Left ventricle myocardium inferior (tissue), 1 donor: ENCODE measurements at regions not wholly inside any gene's neighbourhood (a gene's known extent, or its start where the extent isn't known, plus 50 kb on each side); places are given as distances from the start of the nearest gene placed in this dataset.
"Not testable (repeated sequence)": the region's sequence is repeated elsewhere in the genome, so short reads cannot be mapped to it uniquely, and the experiment has no call there.

Experiments
- DNase-seq: peaks from one replicate; pipeline ENCODE4 v3.0.0-alpha.2; 2020
- H3K27ac ChIP-seq: fragments of 200-600 bp; replicated peaks from 2 replicates; pipeline ENCODE4 v1.8.0; 2021
- H3K27me3 ChIP-seq: fragments of 200-600 bp; 2 replicates; pipeline ENCODE4 v1.8.0; 2021; ENCODE audit warnings: low read depth
- H3K36me3 ChIP-seq: fragments of 200-600 bp; 2 replicates; pipeline ENCODE4 v1.8.0; 2021
- H3K4me1 ChIP-seq: fragments of 200-600 bp; 2 replicates; pipeline ENCODE4 v1.8.0; 2021
- H3K4me3 ChIP-seq: fragments of 200-600 bp; 2 replicates; pipeline ENCODE4 v1.8.0; 2021; ENCODE audit warnings: mild to moderate bottlenecking, moderate library complexity
- H3K9me3 ChIP-seq: fragments of 200-600 bp; replicated peaks from 2 replicates; pipeline ENCODE4 v1.8.0; 2021
- CTCF ChIP-seq: fragments of 200-600 bp; IDR thresholded peaks from 2 replicates; pipeline ENCODE4 v1.8.0; 2021; ENCODE audit warnings: antibody characterized with exemption, mild to moderate bottlenecking, borderline replicate concordance
- intact Hi-C: fragments of 100-400 bp; cut with micrococcal nuclease; formaldehyde crosslinking; loops from one replicate; pipeline ENCODE4 v1.11.0; 2022
- donor health status: DM: no; HTN: yes; CAD: no; lungs with severe emphysema.

- no peaks in the 10 kb centered on the region for H3K4me1 ChIP-seq
- TF ChIP-seq CTCF = no peak
- H3K9me3 ChIP-seq = peaks cover 13% of the 10 kb centered on the region
- no peak overlapping the region for H3K27ac ChIP-seq
- no peaks in the 10 kb centered on the region for H3K27me3 ChIP-seq
- no peak for DNase-seq
- intact Hi-C loops = no loop called here
- H3K36me3 ChIP-seq = no peaks in the 10 kb centered on the region
- H3K4me3 ChIP-seq = no peak overlapping the region
These were observed 624.2 kb upstream of the GRIN3A start for GRCh38 chr9:102362470-102363132.

GRCh38 chr9:102360846-102361245 lies 622.4 kb upstream of the GRIN3A start:
- no peak overlapping the region for H3K27ac ChIP-seq
- DNase-seq = no peak
- H3K27me3 ChIP-seq = no peaks in the 10 kb centered on the region
- intact Hi-C loops = no loop called here
- no peak for TF ChIP-seq CTCF
- no peaks in the 10 kb centered on the region for H3K36me3 ChIP-seq
- peaks cover 18% of the 10 kb centered on the region for H3K9me3 ChIP-seq
- no peaks in the 10 kb centered on the region for H3K4me1 ChIP-seq
- no peak overlapping the region for H3K4me3 ChIP-seq

GRCh38 chr9:102355982-102356381 lies 617.5 kb upstream of the GRIN3A start:
- Histone ChIP-seq H3K4me1 (no peaks in the 10 kb centered on the region), H3K36me3 (no peaks in the 10 kb centered on the region), H3K27me3 (no peaks in the 10 kb centered on the region), H3K27ac (no peak overlapping the region), H3K4me3 (no peak overlapping the region), H3K9me3 (peaks cover 27% of the 10 kb centered on the region)
- TF ChIP-seq CTCF = no peak
- DNase-seq = no peak
- intact Hi-C loops = no loop called here

- H3K27me3 ChIP-seq = no peaks in the 10 kb centered on the region
- no peaks in the 10 kb centered on the region for H3K4me1 ChIP-seq
- H3K36me3 ChIP-seq = no peaks in the 10 kb centered on the region
- no peak overlapping the region for H3K27ac ChIP-seq
- no peak for TF ChIP-seq CTCF
- intact Hi-C loops = no loop called here
- DNase-seq = no peak
- peaks cover 27% of the 10 kb centered on the region for H3K9me3 ChIP-seq
- H3K4me3 ChIP-seq = no peak overlapping the region
These were observed 615.6 kb upstream of the GRIN3A start for GRCh38 chr9:102354041-102354440.

- not testable (repeated sequence) for H3K4me1 ChIP-seq, H3K27me3 ChIP-seq, H3K4me3 ChIP-seq
These were observed 599.0 kb upstream of the GRIN3A start for GRCh38 chr9:102337471-102337870.

GRCh38 chr9:102309379-102309778 lies 570.9 kb upstream of the GRIN3A start:
- DNase-seq = no peak
- Histone ChIP-seq H3K36me3 (no peaks in the 10 kb centered on the region), H3K27me3 (no peaks in the 10 kb centered on the region), H3K27ac (no peak overlapping the region), H3K9me3 (peaks cover 19% of the 10 kb centered on the region), H3K4me1 (no peaks in the 10 kb centered on the region), H3K4me3 (no peak overlapping the region)
- intact Hi-C loops = no loop called here
- TF ChIP-seq CTCF = no peak

More at GRCh38 chr9:102337471-102337870, 599.0 kb upstream of the GRIN3A start:
- H3K9me3 ChIP-seq = peaks cover 17% of the 10 kb centered on the region
- H3K36me3 ChIP-seq, H3K27ac ChIP-seq, DNase-seq, intact Hi-C loops: not testable (repeated sequence)
